GM21526 (cell line): ENCODE measurements at regions not wholly inside any gene's neighbourhood (a gene's known extent, or its start where the extent isn't known, plus 50 kb on each side); places are given as distances from the start of the nearest gene placed in this dataset.
"Not testable (repeated sequence)": the region's sequence is repeated elsewhere in the genome, so short reads cannot be mapped to it uniquely, and the experiment has no call there.

Source experiments
- ATAC-seq: cut with Tn5 transposase; IDR thresholded peaks from one replicate; pipeline ENCODE4 v1.9.1; 2021; ENCODE audit warnings: moderate library complexity; ENCODE audit not compliant: unreplicated experiment, low FRiP score

DNA sequence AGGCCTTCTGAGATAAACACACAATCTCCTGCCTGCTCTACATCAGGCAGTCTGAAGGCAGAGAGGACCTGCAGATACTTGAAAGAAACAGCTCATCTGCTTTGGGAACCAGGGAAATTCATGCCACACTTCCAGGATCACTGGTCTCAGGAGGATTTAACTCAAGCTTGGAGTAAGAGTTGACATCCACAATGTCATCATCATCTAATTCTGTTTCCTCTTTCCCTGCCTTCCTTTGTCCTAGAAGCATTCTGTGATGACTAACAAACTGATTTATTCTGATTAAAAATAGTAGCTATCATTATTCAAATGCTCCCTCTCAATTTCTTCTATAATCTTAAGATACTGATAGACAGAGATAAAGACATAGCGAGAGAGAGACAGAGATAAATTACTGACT, 766.8 kb downstream of the BCL11A start:
- no peak for ATAC-seq

DNA sequence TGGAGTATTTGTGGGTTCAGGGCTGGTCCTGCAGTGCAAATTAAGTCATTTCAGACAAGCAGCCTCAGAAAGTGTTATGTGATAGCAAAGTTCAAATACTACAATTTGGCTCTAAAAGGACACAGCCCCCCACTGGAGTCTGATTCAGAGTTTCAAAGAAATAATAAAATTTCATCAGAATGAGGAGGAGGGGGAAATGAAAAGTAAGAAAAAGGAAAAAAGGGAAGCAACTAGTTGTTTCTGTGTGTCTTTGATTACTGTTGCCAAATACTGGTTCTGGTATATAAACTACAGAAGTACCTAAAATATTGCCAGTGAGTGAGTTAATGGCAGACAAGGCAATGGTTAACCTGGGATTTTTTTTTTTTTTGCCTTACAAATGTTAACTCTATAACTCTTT, 773.9 kb downstream of the BCL11A start:
- no peak for ATAC-seq

DNA sequence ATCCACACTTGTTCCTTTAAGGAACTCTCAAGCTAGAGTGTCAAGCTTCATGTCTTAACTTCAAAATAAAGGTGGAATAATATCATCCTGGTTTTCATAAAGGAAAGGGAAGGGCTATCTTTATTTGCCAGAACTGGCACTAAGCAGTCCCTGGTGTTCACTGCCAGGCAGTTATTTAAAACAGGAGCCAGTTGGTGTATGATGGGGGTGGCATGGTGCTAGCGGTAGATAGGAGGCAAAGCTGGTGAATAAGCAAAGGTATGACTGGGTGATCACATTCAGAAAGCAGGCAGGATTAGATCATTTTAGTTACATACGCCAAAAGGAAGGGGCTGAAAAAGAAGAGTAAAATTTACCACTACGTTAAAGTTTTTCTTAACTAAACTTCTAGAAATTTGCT, 776.3 kb downstream of the BCL11A start:
- no peak for ATAC-seq

DNA sequence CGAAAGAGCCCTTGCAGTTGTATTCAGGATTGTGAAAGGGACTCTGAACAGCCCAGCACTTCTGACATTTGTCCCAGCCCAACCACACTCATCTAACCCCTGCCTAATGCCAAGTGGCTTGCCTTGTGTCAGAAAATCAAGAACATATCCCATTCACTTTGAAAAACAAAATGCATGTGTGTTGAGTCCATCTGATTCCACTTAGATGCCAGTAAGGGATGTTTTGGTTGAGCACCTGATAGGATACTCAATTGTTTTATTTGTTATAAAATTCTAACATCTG, 776.8 kb downstream of the BCL11A start:
- no peak for ATAC-seq

DNA sequence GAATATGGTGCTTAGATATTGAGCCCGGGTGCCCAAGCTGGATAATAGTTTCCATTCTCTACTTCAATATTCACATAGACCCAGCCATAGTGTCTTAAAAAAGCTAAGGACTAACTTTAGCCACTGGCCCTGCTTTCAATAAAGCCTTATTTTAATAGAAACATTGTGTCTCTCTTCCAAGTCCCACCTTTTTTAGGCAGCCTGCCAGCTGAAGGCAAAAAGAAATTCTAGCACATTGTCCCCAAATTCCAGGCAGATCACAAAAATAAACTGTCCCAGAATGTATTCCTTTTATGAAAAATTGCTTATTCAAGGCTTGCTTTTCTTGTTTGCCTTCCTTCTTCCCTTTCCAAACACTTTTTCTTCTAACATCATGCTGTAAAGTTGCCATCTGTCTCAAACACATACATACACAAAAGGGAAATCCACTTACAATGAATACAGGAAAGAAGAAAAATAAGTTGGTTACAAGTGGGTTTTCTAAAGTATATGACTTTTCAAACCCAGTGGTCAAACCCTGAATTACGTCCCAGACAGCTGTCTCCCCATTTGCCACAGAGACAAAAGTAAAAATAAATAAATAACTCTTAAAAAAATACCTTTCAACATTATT, 778.5 kb downstream of the BCL11A start:
- no peak for ATAC-seq

DNA sequence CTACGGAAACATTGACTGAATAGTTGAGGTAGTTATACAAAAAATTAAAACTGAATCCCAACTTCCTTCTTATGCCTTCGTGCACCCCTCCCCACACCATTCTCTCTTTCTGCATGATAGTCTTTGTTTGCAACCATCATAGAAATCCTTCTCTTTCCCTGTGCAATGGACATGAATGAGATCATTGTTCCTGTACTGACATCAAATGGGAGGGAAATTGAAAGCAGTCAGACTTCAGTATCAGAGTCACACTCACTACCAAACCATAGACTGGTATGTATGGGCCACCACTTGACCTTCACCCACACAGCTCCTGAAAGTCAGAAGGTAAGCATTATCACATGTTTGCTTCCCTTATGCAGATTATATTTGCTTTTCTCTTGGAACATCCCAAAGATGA, 782.8 kb downstream of the BCL11A start:
- no peak for ATAC-seq

DNA sequence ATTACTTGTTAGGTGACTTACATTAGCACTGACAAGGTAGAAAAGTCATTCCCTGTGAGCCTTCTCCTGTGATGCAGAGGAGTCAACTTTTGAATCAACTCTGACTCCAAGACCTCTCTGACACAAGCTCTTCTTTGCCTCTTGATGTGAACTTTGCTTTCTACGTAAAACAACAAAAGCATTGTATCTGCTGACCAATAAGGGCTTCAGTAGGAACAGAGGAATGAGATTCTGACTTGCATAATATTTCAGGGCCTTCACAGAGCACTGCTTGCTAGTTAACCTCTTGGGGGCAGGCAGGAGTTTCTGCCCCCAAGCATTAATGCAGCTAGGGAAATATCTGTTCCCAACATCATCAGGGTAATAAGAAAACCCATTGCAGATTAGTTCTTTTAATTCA, 791.5 kb downstream of the BCL11A start:
- no peak for ATAC-seq

DNA sequence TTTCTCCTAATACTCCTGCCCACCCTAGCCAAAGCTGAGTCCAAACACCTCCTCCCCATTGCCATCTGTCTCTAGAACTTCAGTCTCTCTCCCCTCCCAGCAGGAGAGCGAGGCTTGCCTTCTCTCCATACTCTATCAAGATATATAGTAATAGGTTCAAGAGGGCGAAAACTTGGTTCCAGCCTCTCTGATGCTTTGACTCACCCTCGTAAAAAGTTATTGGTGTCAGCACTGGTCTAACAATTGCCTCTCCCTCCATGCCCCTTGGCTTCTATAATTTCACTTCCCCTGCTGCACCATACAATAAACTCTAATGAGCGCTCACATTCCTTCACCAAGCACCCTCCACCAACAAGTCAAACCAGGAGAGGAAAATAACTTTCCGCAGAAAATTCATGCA, 797.3 kb downstream of the BCL11A start:
- ATAC-seq = no peak

DNA sequence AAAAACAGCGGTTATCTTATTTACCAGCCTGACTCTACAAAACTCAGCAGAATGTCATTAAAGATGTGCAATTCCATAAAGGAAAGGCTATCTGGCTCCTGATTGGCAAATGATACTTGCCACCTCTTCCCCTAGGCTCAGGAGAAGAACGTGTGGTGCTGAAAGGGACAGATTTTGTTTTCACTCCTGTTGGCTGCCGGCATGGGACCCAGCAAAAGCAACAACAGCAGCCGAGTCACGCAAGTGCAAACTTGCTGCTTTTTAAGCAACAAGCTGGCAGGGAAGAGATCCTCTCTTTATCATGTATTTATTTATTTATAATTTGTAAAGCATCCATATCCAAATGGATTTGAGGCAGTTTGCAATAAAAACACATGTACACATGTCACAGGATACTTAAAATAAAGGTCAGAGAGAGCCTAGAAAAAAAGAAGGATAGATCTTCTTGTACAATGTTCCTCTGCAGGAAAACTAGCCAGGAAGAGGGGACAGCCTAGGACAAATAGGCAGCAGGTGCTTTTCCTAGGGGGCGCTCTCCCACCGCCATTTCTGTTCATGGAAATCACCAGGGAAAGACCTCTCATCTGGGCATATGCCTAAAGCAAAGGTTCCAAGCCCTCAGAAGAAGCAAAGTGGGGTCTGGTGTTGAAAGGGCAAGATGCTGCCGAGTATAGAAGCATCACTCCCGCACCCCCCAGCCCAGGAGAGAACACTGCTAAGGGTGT, 799.3 kb downstream of the BCL11A start:
- ATAC-seq = no peak

DNA sequence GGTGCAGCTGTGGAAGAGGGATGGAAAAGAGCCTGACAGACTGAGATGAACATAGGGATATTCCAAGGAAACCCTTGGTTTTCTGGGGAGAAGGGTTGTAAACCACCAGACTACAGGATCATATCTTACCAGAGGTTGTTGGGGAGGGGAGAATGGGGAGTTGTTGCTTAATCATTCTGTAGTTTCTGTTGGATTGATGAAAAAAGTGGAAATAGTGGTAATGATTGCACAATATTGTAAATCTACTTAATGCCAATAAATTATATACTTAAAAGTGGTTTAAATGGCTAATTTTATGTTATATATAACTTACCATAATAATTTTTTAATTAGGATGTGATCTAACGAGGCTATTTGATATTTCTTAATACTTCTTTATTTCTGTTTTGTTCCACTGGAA, 800.9 kb downstream of the BCL11A start:
- ATAC-seq = no peak

DNA sequence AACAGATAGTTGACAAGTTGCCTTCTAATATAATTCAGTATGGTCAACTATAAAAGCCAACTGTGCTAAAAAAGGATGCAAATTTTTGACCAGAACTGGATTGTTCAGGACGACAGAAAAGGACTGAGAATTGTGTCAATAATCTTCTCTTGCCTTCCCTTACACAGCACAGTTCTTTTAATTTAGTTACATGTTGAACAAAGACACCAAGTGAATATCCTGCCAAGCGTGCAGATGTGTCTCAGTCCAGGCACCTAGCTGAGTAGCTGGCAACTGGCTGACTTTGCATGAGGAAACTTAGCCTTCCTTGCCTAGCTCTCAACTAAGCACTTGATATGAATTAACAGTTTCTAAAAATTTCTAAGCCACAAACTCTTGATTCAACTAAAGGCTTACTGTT, 801.4 kb downstream of the BCL11A start:
- no peak for ATAC-seq

DNA sequence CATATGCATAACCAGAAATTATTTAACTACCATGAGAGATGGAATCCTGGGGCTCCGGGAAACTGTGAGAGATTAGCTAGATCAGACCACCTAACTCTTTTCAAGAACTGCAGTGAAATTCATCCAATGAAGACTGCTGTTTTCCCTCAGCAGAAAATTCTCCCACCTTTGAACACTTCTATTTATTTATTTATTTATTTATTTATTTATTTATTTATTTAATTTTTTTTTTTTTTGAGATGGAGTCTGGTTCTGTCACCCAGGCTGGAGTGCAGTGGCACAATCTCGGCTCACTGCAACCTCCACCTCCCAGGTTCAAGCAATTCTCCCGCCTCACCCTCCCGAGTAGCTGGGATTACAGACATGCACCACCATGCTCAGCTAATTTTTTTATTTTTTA, 802.2 kb downstream of the BCL11A start:
- not testable (repeated sequence) for ATAC-seq

DNA sequence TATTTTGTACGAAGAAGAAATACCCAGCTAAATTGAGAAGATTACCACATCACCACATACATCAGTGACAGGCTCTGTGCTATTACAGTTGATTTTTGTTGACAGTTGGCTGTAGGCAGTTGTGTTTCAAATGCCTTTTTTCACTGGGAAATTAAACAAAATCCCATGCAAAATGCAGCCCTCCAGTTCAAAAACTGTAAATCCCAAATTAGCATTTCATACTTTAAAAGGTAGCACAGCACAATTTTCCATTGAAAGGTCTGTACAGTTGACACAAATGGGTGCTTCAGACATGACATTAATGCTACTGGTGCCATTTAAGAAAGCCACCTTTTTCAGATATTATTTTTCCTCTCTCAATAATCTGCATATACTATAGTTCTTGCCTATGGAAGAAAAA, 807.2 kb downstream of the BCL11A start:
- no peak for ATAC-seq

DNA sequence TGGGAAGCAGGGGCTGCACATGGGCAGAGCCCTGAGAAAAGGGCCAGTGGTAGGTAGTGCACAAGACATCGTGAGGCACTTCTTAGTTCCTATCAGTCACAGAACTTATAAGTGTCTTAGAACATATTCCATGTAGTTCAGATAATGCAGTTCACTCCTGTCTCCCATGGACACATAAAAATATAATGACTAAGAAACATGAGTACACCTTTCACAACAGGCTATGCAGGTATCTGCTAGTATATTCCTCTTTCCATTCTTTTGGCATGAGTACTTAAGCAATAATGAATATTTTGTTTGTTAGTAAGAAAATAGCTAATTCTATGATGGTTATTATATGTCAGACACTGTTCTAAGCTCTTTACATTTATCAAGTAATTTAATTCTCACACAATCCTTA, 808.4 kb downstream of the BCL11A start:
- no peak for ATAC-seq

DNA sequence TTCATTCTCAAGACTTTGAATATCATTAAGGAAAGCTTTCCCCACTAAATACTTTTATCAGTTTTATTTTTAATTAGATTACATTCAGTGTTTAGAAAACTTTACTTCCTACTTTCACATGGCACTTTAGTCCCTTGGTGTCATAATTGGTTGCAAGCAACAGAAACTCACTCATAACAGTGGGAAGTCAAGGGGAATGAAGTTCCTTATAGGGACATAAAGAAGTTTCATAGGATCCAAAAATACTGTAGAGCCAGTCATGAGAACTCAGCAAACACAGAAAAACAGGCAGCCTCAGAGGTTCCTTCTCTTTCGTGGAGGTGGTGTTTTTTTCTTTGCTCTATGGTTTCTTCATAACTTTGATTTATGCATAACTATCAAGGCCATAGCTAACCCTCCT, 809.0 kb downstream of the BCL11A start:
- ATAC-seq = no peak

DNA sequence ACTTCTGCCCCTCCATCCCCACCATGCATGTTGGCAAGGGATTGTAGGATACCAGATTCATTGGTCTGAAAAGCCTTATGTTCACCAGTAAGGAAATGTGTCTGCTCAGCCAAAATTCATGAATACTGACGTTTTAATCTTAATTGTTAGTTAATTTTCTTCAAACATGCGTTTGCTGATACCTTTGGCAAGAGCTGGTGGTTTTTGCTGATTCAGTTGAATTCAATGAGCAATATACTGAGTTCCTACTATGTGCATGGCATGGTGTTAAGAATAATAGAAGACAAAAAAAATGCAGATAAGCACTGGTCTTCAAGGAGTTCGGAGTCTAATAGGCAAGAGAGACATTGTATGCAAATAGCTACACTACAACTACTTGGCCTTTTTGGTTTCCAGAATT, 811.6 kb downstream of the BCL11A start:
- no peak for ATAC-seq

DNA sequence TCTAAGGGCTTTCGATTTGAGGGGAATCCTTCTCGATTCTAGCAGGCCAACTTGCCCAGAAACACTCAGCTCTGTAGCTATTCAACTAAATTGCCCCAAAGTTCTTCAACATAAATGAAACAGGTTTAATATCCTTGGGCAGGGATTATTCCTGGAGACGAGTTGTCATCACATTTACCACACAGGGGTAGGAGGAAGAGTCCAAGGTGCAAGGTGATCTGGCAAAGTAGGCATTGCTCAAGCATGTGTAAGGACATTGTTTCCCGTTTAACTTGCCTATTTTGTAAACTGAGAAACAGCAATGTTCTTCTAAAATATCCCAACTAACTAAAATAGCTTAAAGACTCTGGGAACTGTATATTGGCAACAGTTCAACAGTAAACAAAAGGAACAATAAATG, 814.3 kb downstream of the BCL11A start:
- no peak for ATAC-seq

DNA sequence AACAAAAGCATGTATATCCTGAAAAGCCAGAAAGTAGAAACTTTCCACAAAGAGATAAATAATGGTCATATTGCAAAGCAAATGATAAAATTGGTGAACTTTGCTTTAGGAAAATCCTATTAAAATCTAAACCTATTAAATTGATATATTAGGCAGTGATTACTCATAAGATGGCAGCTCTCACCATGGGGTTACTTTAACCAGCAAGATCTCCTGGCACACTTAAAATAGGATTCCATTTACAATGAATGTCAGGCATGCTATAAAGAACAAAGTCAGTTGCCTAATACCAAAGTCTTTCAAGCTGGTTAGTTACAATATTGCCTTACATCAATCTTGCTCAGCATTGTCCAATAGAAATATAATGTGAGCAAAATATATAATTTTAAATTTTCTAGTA, 816.2 kb downstream of the BCL11A start:
- ATAC-seq = no peak

DNA sequence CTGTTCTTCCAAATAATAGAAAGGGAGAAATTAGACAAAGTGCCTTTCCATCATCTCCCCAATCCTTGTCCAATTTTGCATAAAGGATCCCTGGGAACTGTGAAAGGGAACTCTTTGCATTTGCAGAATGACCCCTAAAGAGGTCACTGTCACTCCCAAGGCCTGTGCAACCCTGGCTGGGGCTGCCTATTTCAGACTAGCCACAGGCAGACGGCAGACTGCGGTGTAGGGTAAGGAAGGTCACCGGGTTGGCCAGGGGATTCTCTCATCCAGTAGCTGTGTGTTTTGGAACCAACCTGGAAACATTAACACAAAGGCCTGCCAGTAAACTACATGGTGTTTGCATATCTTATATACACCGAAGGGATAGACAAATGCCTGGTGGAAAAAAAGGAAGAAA, 818.7 kb downstream of the BCL11A start:
- no peak for ATAC-seq

DNA sequence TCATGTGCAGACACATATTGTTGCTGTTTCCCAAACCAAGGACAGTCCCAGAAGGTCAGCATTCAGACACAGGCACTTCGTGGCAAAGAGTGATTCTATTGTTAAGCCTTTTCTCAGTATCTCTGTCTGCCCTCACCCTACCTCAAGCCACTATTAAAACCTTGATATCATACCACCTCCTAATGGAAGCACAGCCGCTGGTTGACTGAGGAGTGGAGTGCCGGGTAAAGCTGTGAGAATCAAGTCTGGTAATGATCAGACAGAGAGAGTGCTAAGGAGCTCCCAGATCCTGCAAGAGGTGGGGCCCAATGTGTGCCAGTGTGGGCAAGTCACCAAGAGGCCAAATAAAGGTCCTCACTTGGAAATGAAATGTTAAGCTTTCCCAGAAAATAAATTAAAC, 819.5 kb downstream of the BCL11A start:
- ATAC-seq = no peak

DNA sequence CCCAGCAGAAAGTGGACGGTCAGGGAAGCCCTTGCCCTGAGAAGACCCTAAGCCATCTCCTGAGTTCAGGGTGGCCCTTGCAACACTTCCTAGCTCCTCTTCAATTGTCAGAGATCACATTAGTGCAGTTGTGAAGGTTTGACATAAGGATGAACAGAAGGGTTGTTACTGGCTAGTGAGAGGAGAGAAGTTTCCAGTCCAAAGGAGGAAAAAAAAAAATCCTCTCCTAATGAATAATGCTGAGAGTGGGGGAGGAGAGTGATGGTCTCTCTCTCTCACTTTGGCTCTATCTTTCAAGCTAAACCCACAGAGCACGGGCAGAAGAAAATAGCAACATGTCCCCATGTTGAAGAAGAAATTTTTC, 819.9 kb downstream of the BCL11A start:
- no peak for ATAC-seq

DNA sequence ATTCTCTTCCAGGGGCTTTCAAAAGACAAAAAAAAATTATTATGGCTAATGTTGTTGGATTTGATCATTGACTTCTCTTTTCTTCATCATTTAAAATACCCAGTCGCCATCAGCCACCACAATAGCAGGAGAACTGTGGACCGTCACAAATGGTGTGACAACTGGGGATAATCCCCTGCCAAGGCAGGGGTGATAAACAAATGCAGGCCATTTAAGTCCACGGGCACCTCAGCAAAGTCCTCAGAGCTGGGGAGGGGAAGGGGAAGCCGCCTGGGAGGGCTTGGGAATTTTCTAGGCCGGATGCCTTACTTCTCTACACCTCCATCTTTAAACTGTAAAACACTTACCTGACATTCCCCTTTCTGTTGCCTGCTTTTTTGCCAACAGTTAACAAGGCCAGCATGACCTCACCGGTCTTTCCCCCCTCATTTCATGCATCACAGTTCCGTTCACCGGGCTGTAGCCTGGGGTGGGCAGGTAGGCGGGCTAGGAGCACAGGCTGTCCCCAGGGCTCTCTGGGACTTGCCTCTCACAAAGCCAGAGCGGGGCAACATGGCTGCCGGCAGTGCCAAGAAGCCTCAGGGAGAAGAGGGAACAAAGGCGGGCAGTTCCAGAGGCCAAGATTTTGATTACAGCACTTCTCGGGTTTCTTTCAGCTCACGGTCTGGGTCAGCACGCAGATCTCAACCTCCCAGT, 820.4 kb downstream of the BCL11A start:
- ATAC-seq = no peak
